Liver (tissue), 3 donors: ENCODE measurements at regions not wholly inside any gene's neighbourhood (a gene's known extent, or its start where the extent isn't known, plus 50 kb on each side); places are given as distances from the start of the nearest gene placed in this dataset.

Source experiments
- CTCF ChIP-seq: fragments of 150-350 bp; IDR thresholded peaks from 2 replicates; pipeline ENCODE4 v1.5.1; 2017; ENCODE audit warnings: improper control_type of control experiment, low read depth, low read length; ENCODE audit not compliant: missing input control
- RAD21 ChIP-seq, 2 donors: IDR thresholded peaks; 2 replicates each; pipeline ENCODE4 v1.6.1; 2016; ENCODE audit warnings: antibody characterized with exemption in 2 of 2, mild to moderate bottlenecking in 2 of 2
- donor health status: healthy.
- donor health status: healthy.

GRCh38 chr5:2031581-2031980, 148.9 kb upstream of the IRX4 start:
- TF ChIP-seq RAD21 (IDR thresholded peaks at IDR 0.05) (no peak), CTCF (no peak)
